IMR-90 (cell line): ENCODE measurements at regions not wholly inside any gene's neighbourhood (a gene's known extent, or its start where the extent isn't known, plus 50 kb on each side); places are given as distances from the start of the nearest gene placed in this dataset.

Experiments
- ATAC-seq: fragments of 200-7000 bp; cut with Tn5 transposase; 2 replicates; pipeline ENCODE4 v1.9.1; 2020; ENCODE audit warnings: low read depth, mild to moderate bottlenecking, moderate library complexity
- BruUV-seq: library from RNA; stranded (reverse); fragments of 400-500 nt; replicated peaks from 2 replicates; lab custom pipeline; 2021; lab: Mats Ljungman, UMichigan
- CTCF ChIA-PET: fragments of 300-600 bp; formaldehyde crosslinking; extraction: SDS; loops from one replicate; lab custom pipeline; 2021; ENCODE audit warnings: antibody characterized with exemption; lab: Yijun Ruan, JAX
- POLR2A ChIA-PET: fragments of 300-600 bp; sonication (Branson Sonifier 250); formaldehyde crosslinking; loops from one replicate; lab custom pipeline; 2022; ENCODE audit warnings: antibody characterized with exemption; ENCODE audit not compliant: unreplicated experiment; lab: Charles Lee
- DNase-seq: peaks from one replicate; pipeline ENCODE4 v3.0.0; 2013
- H2AFZ ChIP-seq: replicated peaks from 2 replicates; pipeline ENCODE3; 2013; ENCODE audit warnings: low read length, mild to moderate bottlenecking; ENCODE audit not compliant: poor library complexity
- H2AK5ac ChIP-seq: 2 replicates; pipeline ENCODE4 v1.6.1; 2013; ENCODE audit warnings: low read depth, low read length, inconsistent platforms
- H2AK9ac ChIP-seq: replicated peaks from 2 replicates; pipeline ENCODE3; 2013; ENCODE audit warnings: mild to moderate bottlenecking, low read depth, low read length, moderate library complexity; ENCODE audit not compliant: poor library complexity
- H2BK120ac ChIP-seq: 2 replicates; pipeline ENCODE4 v1.6.1; 2013; ENCODE audit warnings: low read depth, low read length, inconsistent platforms
- H2BK15ac ChIP-seq: 3 replicates; pipeline ENCODE4 v1.6.1; 2013; ENCODE audit warnings: low read depth, low read length, inconsistent platforms
- H2BK20ac ChIP-seq: 2 replicates; pipeline ENCODE4 v1.6.1; 2013; ENCODE audit warnings: low read depth, mild to moderate bottlenecking, inconsistent platforms, low read length, moderate library complexity
- H2BK5ac ChIP-seq: 2 replicates; pipeline ENCODE4 v1.6.1; 2013; ENCODE audit warnings: mild to moderate bottlenecking, low read depth, low read length, inconsistent platforms; ENCODE audit not compliant: poor library complexity, severe bottlenecking
- H3K14ac ChIP-seq: replicated peaks from 2 replicates; pipeline ENCODE4 v1.6.1; 2013; ENCODE audit warnings: low read depth, low read length, inconsistent platforms
- H3K18ac ChIP-seq: 2 replicates; pipeline ENCODE4 v1.6.1; 2013; ENCODE audit warnings: low read depth, low read length, control low read depth
- H3K23ac ChIP-seq: 2 replicates; pipeline ENCODE4 v1.6.1; 2013; ENCODE audit warnings: low read depth, low read length, inconsistent platforms
- H3K27ac ChIP-seq: 2 replicates; pipeline ENCODE4 v1.5.1; 2013; ENCODE audit warnings: mild to moderate bottlenecking, control low read depth, low read length; ENCODE audit not compliant: insufficient read depth
- H3K27me3 ChIP-seq: 2 replicates; pipeline ENCODE4 v1.6.1; 2013; ENCODE audit warnings: low read length; ENCODE audit not compliant: control insufficient read depth, insufficient read depth
- H3K36me3 ChIP-seq: 2 replicates; pipeline ENCODE4 v1.6.1; 2013; ENCODE audit warnings: low read length, mixed read lengths; ENCODE audit not compliant: control insufficient read depth, insufficient read depth
- H3K4ac ChIP-seq: 2 replicates; pipeline ENCODE4 v1.6.1; 2013; ENCODE audit warnings: low read depth, low read length, inconsistent platforms
- H3K4me1 ChIP-seq: 2 replicates; pipeline ENCODE4 v1.6.1; 2013; ENCODE audit warnings: low read length, mixed read lengths; ENCODE audit not compliant: control insufficient read depth, insufficient read depth
- H3K4me2 ChIP-seq: 2 replicates; pipeline ENCODE4 v1.6.1; 2013; ENCODE audit warnings: low read depth, mild to moderate bottlenecking, control low read depth, low read length, moderate library complexity
- H3K4me3 ChIP-seq: 2 replicates; pipeline ENCODE4 v1.5.1; 2013; ENCODE audit warnings: low read depth, mild to moderate bottlenecking, control low read depth, low read length, moderate library complexity; ENCODE audit not compliant: insufficient read depth
- H3K56ac ChIP-seq: 2 replicates; pipeline ENCODE4 v1.6.1; 2013; ENCODE audit warnings: low read length, inconsistent platforms; ENCODE audit not compliant: insufficient read depth; ENCODE audit errors: extremely low read depth
- H3K79me1 ChIP-seq, 2 experiments: 2 replicates each; pipeline ENCODE4 v1.6.1; 2013; ENCODE audit warnings: low read length in 2 of 2, inconsistent platforms in 1 of 2, low read depth in 1 of 2
- H3K9ac ChIP-seq: 2 replicates; pipeline ENCODE4 v1.6.1; 2013; ENCODE audit warnings: low read depth, low read length, control low read depth
- H3K9me1 ChIP-seq: 2 replicates; pipeline ENCODE4 v1.6.1; 2013; ENCODE audit warnings: low read length, inconsistent platforms; ENCODE audit not compliant: insufficient read depth
- H3K9me3 ChIP-seq: 2 replicates; pipeline ENCODE4 v1.6.1; 2013; ENCODE audit warnings: low read length; ENCODE audit not compliant: control insufficient read depth, insufficient read depth
- H4K20me1 ChIP-seq: 2 replicates; pipeline ENCODE4 v1.6.1; 2013; ENCODE audit warnings: low read length, inconsistent platforms; ENCODE audit not compliant: insufficient read depth
- H4K5ac ChIP-seq: 2 replicates; pipeline ENCODE4 v1.6.1; 2013; ENCODE audit warnings: mild to moderate bottlenecking, low read depth, low read length, control low read depth
- H4K8ac ChIP-seq, 2 experiments: 2 replicates each; pipeline ENCODE4 v1.6.1; 2013; ENCODE audit warnings: low read depth in 2 of 2, low read length in 2 of 2, control low read depth in 1 of 2, inconsistent platforms in 1 of 2
- H4K91ac ChIP-seq: 2 replicates; pipeline ENCODE4 v1.6.1; 2013; ENCODE audit warnings: low read depth, low read length, inconsistent platforms; ENCODE audit not compliant: insufficient read depth
- NFE2L2 ChIP-seq: fragments of 150-350 bp; IDR thresholded peaks from 2 replicates; pipeline ENCODE4 v1.6.1; 2016; ENCODE audit warnings: low read depth, mild to moderate bottlenecking, low read length
- POLR2A ChIP-seq: IDR thresholded peaks from 2 replicates; pipeline ENCODE4 v1.6.1; 2012; ENCODE audit warnings: mild to moderate bottlenecking, low read depth, low read length
- RCOR1 ChIP-seq: IDR thresholded peaks from 2 replicates; pipeline ENCODE4 v1.6.1; 2012; ENCODE audit warnings: mild to moderate bottlenecking, low read length, improper control_type of control experiment; ENCODE audit not compliant: insufficient replicate concordance
- WGBS, 2 experiments: methylation state at CpG; one replicate each; pipeline versions ENCODE4 v1.1.5 to v1.1.7; 2013; ENCODE audit warnings: missing lambda C conversion rate in 2 of 2; ENCODE audit not compliant: insufficient read length in 1 of 2; ENCODE audit errors: extremely low coverage in 2 of 2; 5-methylcytosine and 5-hydroxymethylcytosine counted together
- dilution Hi-C: fragments of 300-500 bp; cut with HindIII; formaldehyde crosslinking; loops from one replicate; pipeline ENCODE4 v1.14.3; 2018; ENCODE audit warnings: low sequenced_read_pairs; ENCODE audit not compliant: unreplicated experiment
- in situ Hi-C: fragments of 300-500 bp; cut with MboI; formaldehyde crosslinking; loops from 3 replicates; pipeline ENCODE4 v1.14.3; 2019; ENCODE audit warnings: low sequenced_read_pairs, inconsistent platforms, mixed read lengths
- intact Hi-C: fragments of 100-400 bp; cut with micrococcal nuclease; formaldehyde crosslinking; loops from 2 replicates; pipeline ENCODE4 v1.10.0; 2022

DNA sequence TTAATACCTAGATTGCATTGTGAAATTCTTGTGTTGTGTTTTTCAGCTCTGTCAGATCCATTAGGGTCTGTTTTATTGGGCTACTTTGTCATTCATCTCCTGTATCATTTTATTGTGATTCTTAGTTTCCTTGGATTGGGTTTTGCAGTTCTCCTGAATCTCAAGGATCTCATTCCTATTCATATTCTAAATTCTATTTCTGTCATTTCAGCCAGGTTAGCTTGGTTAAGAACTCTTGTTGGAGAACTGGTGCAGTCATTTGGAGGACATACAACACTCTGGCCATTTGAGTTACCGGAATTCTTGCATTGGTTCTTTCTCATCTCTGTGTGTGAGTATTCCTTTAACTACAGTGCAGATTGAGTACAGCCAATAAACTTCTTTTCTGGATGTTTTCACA, 159.6 kb downstream of the FAM78B start:
- Histone ChIP-seq H2AK5ac (no peak overlapping the region), H3K56ac (no peak overlapping the region), H3K4me1 (no peaks in the 10 kb centered on the region), H3K4me3 (no peak overlapping the region), H2AFZ (no peak overlapping the region), H2BK5ac (no peak overlapping the region), H3K4ac (no peak overlapping the region), H4K8ac (no peak overlapping the region), H3K27ac (no peak overlapping the region), H3K14ac (no peak overlapping the region), H2BK120ac (no peak overlapping the region), H4K5ac (no peak overlapping the region), H3K79me1 (no peaks in the 10 kb centered on the region), H4K91ac (no peak overlapping the region), H3K9me3 (peaks cover 4% of the 10 kb centered on the region; the same call in 1 of the 2 replicates), H2AK9ac (no peak overlapping the region), H2BK20ac (no peak overlapping the region), H3K36me3 (no peaks in the 10 kb centered on the region), H3K27me3 (no peaks in the 10 kb centered on the region), H3K18ac (no peak overlapping the region), H3K9me1 (no peaks in the 10 kb centered on the region), H4K20me1 (no peaks in the 10 kb centered on the region), H3K9ac (no peak overlapping the region), H3K23ac (no peak overlapping the region), H3K4me2 (no peak overlapping the region), H2BK15ac (no peak overlapping the region)
- TF ChIP-seq POLR2A (no peak), NFE2L2 (no peak), RCOR1 (no peak)
- dilution Hi-C loops (no loop called here), in situ Hi-C loops (no loop called here), intact Hi-C loops (no loop called here)
- CTCF ChIA-PET: no interaction called here
- WGBS, 2 experiments: no CpG with 5 or more reads among the region's 1 CpG
- POLR2A ChIA-PET: no interaction called here
- DNase-seq: no peak
- ATAC-seq: no peak
- BruUV-seq: no TSS peak
